ENCODE measurements at regions not wholly inside any gene's neighbourhood (a gene's known extent, or its start where the extent isn't known, plus 50 kb on each side); places are given as distances from the start of the nearest gene placed in this dataset.

DNA sequence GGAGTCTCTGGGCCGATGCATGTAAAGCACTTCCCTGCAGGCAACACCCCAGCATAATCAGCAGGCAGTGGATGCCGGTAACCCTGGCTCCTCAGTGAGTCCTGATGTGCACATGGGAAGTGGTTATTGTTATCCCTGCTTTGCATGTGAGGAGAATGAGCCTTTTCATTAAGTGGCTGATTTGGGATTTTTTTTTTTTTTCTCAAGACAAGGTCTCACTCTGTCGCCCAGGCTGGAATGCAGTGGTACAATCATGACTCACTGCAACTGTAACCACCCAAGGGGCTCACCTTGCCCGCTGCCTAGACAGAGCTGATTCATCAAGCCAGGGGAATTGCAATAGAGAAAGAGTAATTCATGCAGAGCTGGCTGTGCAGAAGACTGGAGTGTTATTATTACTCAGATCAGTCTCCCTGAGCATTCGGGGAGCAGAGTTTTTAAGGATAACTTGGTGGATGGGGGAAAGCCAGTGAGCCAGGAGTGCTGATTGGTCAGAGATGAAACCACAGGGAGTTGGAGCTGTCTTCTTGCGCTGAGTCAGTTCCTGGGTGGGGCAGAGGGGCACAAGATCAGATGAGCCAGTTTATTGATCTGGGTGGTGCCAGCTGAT, 95.4 kb downstream of the SOCS6 start:
- peaks cover 11% of the 10 kb centered on the region for H3K4me1 Mint-ChIP-seq
- ChIA-PET POLR2A (no interaction called here), CTCF (no interaction called here)
- peak; percentile 62 for ATAC-seq
- no peak overlapping the region for H3K4me3 Mint-ChIP-seq
- no peak for TF ChIP-seq TEAD4 (CRISPR knock-in tag; IDR thresholded peaks at IDR 0.05)
- TF ChIP-seq ZNF219 (CRISPR knock-in tag; IDR thresholded peaks at IDR 0.05; ENCODE audit: borderline replicate concordance), result no peak
- TF ChIP-seq NR2C2 (CRISPR knock-in tag; IDR thresholded peaks at IDR 0.05), result no peak
- no peak for TF ChIP-seq TEAD1 (CRISPR knock-in tag; IDR thresholded peaks at IDR 0.05)
- TF ChIP-seq, protein P1, sequence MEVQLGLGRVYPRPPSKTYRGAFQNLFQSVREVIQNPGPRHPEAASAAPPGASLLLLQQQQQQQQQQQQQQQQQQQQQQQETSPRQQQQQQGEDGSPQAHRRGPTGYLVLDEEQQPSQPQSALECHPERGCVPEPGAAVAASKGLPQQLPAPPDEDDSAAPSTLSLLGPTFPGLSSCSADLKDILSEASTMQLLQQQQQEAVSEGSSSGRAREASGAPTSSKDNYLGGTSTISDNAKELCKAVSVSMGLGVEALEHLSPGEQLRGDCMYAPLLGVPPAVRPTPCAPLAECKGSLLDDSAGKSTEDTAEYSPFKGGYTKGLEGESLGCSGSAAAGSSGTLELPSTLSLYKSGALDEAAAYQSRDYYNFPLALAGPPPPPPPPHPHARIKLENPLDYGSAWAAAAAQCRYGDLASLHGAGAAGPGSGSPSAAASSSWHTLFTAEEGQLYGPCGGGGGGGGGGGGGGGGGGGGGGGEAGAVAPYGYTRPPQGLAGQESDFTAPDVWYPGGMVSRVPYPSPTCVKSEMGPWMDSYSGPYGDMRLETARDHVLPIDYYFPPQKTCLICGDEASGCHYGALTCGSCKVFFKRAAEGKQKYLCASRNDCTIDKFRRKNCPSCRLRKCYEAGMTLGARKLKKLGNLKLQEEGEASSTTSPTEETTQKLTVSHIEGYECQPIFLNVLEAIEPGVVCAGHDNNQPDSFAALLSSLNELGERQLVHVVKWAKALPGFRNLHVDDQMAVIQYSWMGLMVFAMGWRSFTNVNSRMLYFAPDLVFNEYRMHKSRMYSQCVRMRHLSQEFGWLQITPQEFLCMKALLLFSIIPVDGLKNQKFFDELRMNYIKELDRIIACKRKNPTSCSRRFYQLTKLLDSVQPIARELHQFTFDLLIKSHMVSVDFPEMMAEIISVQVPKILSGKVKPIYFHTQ (CRISPR knock-in tag; IDR thresholded peaks at IDR 0.05), result no peak
- no peak for TF ChIP-seq KAT7 (CRISPR knock-in tag; IDR thresholded peaks at IDR 0.05; ENCODE audit: borderline replicate concordance)
- TF ChIP-seq TCF7 (CRISPR knock-in tag; IDR thresholded peaks at IDR 0.05; ENCODE audit: low read depth), result no peak
- no peak for TF ChIP-seq NFYB (CRISPR knock-in tag; conservative IDR thresholded peaks at IDR 0.05; ENCODE audit: low read depth)
- TF ChIP-seq, protein P2, sequence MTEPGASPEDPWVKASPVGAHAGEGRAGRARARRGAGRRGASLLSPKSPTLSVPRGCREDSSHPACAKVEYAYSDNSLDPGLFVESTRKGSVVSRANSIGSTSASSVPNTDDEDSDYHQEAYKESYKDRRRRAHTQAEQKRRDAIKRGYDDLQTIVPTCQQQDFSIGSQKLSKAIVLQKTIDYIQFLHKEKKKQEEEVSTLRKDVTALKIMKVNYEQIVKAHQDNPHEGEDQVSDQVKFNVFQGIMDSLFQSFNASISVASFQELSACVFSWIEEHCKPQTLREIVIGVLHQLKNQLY (CRISPR knock-in tag; IDR thresholded peaks at IDR 0.05), result no peak
- no peaks in the 10 kb centered on the region for H3K27me3 Mint-ChIP-seq (ENCODE audit: low read depth)
- no peaks in the 10 kb centered on the region for H3K36me3 Mint-ChIP-seq
- H3K9me3 Mint-ChIP-seq, result no peaks in the 10 kb centered on the region
- H3K27ac Mint-ChIP-seq, result no peak overlapping the region
- DNase-seq (ENCODE audit: low spot score), result no peak

DNA sequence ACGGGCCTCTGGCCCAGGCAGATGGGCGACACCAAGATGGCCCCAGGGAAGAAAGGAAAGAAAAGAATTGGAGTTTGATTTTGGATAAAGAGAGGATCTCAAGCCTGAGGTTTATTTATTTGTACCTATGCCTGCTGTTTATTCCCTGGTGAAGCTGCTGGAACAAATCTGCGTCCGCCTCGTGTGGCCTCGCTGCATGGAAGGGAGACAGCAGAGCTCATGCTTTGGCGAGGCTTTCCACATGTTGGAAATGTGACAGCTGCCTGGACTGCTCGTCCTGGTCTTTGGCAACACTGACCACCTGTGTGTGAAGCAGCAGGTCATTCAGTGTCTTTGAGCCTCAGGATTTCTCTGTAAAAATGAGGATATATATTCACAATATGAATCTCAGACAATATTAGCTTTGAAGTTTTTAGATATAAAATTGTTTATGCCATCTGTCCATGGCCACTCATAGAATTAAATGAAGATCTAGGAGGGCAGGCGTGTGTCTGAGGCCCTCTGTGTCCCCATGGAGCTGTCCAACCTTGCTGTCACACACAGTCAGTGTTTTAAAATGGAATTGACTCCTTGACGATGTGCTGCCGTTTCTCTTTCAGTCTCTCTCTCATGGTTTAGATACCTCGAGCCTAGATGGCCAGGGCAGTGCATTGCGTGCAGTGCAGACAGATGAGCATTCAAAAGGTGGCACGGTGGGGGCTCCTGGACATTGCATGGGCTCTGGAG, 94.3 kb downstream of the SOCS6 start:
- H3K4me1 Mint-ChIP-seq, result peaks cover 11% of the 10 kb centered on the region
- H3K4me3 Mint-ChIP-seq, result no peak overlapping the region
- no peaks in the 10 kb centered on the region for H3K9me3 Mint-ChIP-seq
- ATAC-seq, result no peak
- H3K27me3 Mint-ChIP-seq (ENCODE audit: low read depth), result no peaks in the 10 kb centered on the region
- H3K36me3 Mint-ChIP-seq, result no peaks in the 10 kb centered on the region
- CTCF ChIA-PET, result interaction anchor here (0.6 kb wide), 1 partner anchor 51 kb away, joined by 3 read pairs; no protein-coding TSS in a partner anchor
- no peak for DNase-seq (ENCODE audit: low spot score)
- H3K27ac Mint-ChIP-seq, result no peak overlapping the region
- POLR2A ChIA-PET, result interaction anchor here (0.6 kb wide), 1 partner anchor 241 kb away, joined by 3 read pairs; no protein-coding TSS in a partner anchor
- no peak for TF ChIP-seq ZNF317 (CRISPR knock-in tag; IDR thresholded peaks at IDR 0.05; ENCODE audit: borderline replicate concordance, low read depth)
- no peak for TF ChIP-seq HMGXB4 (CRISPR knock-in tag; IDR thresholded peaks at IDR 0.05)
- no peak for TF ChIP-seq ZNF121 (CRISPR knock-in tag; IDR thresholded peaks at IDR 0.05)
- TF ChIP-seq, protein P3, sequence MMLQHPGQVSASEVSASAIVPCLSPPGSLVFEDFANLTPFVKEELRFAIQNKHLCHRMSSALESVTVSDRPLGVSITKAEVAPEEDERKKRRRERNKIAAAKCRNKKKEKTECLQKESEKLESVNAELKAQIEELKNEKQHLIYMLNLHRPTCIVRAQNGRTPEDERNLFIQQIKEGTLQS (CRISPR knock-in tag; conservative IDR thresholded peaks at IDR 0.05), result no peak
- no peak for TF ChIP-seq GTF2I (CRISPR knock-in tag; conservative IDR thresholded peaks at IDR 0.05)
- no peak for TF ChIP-seq FOXJ3 (CRISPR knock-in tag; IDR thresholded peaks at IDR 0.05; ENCODE audit: borderline replicate concordance)
- no peak for TF ChIP-seq ATF1 (CRISPR knock-in tag; IDR thresholded peaks at IDR 0.05)
- TF ChIP-seq ZNF425 (CRISPR knock-in tag; conservative IDR thresholded peaks at IDR 0.05), result no peak
- no peak for TF ChIP-seq TP53 (CRISPR knock-in tag; IDR thresholded peaks at IDR 0.05)
- no peak for TF ChIP-seq ZSCAN18 (CRISPR knock-in tag; IDR thresholded peaks at IDR 0.05)
- TF ChIP-seq, protein P4, sequence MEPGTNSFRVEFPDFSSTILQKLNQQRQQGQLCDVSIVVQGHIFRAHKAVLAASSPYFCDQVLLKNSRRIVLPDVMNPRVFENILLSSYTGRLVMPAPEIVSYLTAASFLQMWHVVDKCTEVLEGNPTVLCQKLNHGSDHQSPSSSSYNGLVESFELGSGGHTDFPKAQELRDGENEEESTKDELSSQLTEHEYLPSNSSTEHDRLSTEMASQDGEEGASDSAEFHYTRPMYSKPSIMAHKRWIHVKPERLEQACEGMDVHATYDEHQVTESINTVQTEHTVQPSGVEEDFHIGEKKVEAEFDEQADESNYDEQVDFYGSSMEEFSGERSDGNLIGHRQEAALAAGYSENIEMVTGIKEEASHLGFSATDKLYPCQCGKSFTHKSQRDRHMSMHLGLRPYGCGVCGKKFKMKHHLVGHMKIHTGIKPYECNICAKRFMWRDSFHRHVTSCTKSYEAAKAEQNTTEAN (CRISPR knock-in tag; IDR thresholded peaks at IDR 0.05), result no peak
- TF ChIP-seq, protein P5, sequence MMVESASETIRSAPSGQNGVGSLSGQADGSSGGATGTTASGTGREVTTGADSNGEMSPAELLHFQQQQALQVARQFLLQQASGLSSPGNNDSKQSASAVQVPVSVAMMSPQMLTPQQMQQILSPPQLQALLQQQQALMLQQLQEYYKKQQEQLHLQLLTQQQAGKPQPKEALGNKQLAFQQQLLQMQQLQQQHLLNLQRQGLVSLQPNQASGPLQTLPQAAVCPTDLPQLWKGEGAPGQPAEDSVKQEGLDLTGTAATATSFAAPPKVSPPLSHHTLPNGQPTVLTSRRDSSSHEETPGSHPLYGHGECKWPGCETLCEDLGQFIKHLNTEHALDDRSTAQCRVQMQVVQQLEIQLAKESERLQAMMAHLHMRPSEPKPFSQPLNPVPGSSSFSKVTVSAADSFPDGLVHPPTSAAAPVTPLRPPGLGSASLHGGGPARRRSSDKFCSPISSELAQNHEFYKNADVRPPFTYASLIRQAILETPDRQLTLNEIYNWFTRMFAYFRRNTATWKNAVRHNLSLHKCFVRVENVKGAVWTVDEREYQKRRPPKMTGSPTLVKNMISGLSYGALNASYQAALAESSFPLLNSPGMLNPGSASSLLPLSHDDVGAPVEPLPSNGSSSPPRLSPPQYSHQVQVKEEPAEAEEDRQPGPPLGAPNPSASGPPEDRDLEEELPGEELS (CRISPR knock-in tag; IDR thresholded peaks at IDR 0.05), result no peak
- no peak for TF ChIP-seq ZNF423 (CRISPR knock-in tag; IDR thresholded peaks at IDR 0.05)
